HPDE6-E6E7 (cell line): ENCODE measurements at regions not wholly inside any gene's neighbourhood (a gene's known extent, or its start where the extent isn't known, plus 50 kb on each side); places are given as distances from the start of the nearest gene placed in this dataset.
A peak's percentile ranks its signal among the peaks of the same experiment; 100 is the strongest.

Experiments
- DNase-seq: peaks from one replicate; pipeline ENCODE4 v3.0.0; 2011; ENCODE audit warnings: missing footprints; ENCODE audit errors: extremely low spot score

DNA sequence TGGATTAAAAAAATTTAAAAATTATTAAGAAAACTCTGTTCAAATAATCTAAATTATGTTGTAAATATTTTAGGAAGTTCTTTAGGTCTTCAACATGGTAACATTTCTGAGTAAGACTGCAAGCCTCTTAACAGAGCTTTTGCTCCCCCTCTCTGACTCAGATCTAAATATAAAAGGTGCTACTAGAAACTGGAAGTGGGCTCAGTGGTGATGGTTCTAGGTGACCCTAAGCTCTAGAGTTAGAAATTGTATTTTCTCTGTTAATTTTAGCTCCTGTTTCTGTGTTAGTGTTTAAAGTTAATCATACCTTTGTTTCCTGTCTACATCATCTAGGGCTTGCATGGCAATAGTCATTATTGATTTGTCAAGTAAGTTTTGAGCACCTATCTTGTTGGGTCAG is 159.9 kb upstream of the MEIS2 start:
- no peak for DNase-seq

DNA sequence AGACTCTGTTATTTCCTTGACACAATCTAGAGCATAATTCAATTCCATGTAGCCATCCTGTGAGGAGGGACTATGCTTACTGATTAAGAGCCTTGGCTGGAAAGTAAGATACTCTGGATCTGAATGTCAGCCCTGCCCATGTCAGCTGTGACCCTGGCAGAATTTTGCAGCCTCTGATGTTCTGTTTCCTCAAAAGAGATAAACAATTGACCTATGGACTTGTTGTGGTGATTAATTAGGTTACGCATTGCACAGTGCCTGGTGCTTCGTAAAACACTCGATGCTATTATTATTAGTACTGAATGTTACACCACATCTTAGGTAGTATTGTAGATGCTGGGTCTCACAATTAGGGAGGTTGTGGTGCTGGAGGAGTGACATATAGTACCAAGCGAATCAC is 161.3 kb upstream of the MEIS2 start:
- DNase-seq, result no peak

DNA sequence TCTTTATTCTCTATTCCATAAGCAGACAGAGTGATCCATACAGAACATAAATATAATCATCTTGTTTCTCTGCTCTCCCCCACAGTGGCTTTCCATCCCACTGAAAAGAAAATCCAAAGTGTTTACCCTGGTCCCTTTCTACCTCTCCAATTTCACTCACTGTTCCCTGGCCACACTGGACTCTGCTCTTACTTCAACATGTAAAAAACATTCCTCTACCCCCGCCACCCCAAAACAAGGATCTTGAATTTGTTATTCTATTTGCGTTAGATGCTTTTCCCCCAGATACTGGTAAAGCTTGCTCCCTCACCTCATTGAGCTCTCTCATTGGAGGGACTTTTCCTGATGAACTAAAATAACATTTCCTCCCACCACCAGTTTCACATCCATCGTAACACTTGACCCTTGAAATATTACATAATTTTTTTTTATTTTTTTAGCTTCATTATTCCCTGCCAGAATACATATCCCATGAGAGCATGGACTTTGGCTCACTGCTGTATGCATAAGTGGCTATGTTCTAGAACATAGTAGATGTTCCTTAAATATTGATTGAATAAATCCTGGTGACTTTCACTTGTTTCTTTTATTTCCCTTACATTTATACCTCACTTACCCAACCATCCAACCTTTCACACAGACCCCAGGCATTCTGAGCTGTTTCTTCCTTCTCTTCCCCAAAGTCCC is 162.7 kb upstream of the MEIS2 start:
- DNase-seq, result no peak

DNA sequence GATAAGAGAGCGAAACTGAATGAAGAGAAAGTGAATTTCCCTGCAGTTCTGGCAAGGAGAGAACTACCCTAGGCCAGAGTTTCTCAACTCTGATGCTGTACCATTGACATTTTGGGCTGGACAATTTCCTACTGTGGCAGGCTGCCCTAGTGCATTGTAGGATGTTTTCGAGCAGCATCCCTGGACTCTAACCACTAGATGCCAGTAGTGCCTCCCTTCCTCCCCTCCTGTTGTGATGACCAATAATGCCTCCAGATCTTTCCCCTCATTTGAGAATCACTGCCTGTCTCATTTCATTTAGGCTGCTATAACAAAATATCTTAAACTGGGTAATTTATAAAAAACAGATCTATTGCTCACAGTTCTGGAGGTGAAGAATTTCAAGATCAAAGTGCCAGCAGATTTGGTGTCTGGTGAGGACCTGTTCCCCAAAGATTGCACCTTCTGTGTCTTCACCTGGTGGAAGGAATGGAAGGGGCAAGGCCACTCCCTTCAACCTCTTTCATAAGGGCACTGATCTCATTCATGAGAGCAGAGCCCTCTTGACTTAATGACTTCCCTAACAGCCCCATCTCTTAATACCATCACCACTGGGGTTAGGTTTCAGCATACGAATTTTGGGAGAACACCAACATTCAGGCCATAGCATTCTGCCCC is 188.9 kb upstream of the MEIS2 start:
- peak; percentile 1 for DNase-seq

DNA sequence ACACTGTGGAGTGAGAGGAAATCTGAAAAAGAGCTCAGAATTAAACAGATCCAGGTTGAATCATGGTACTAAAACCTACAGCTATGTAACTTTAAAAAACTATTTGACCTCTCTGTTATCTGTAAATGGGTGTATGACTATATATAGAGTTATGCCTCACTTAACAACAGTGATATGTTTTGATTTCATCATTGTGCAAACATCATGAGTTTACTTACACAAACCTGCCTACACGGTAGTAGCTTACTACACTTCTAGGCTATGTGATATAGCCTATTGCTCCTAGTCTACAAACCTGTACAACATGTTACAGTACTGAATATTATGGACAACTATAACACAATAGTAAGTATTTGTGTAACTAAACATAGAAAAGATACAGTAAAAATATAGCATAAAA is 191.6 kb upstream of the MEIS2 start:
- no peak for DNase-seq

DNA sequence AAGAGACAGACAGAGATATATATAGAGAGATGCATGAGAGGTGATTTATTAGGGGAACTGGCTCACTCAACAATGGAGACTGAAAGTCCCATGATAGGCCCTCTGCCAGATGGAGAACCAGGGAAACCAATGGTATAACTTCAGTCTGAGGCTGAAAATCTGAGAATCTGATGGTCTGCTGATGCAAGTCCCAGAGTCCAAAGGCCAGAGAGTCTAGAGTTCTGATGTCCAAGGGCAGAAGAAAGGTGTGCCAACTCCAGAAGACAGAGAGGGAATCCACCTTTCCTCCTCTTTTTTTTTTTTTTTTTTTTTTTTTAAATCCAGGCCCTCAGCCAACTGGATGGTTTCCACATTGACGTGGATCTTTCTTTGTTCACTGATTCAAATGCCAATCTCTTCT is 197.9 kb upstream of the MEIS2 start:
- DNase-seq, result no peak

DNA sequence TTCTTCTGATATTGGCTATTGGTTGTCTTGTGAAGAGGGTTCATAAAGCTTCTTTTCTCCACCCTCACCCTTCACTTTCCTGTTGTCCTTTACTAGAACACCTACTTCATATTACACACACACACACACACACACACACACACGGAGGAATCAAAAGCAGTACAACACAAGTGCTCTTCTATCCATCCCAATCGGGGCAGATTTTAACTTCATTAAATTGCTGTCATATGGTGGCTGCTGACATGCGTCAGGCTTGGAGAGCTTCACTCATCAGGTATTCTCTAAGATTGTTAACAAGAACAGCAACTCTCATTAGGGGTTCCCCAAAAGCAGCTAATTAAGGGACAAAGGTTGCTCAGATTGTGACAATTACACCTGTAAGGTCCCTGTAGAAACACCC is 239.1 kb upstream of the MEIS2 start:
- no peak for DNase-seq

DNA sequence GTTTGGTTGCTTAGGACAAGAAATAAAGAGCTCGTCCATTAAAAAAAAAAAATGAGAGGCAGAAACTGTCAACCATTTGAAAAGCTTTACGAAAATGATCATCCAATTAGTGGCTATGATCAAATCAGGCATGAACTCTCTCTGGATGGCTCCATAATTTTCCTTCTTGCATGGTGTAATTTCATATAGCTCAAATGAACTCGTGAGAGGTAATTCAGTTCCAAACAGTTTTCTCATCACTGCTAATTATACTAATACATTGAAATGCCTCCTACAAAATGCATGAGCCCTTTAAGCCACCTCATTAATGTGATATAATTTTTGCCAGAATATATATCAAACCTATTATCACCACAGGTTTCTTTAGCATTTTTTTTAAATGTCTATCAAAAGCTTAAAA is 239.5 kb upstream of the MEIS2 start:
- DNase-seq, result no peak

DNA sequence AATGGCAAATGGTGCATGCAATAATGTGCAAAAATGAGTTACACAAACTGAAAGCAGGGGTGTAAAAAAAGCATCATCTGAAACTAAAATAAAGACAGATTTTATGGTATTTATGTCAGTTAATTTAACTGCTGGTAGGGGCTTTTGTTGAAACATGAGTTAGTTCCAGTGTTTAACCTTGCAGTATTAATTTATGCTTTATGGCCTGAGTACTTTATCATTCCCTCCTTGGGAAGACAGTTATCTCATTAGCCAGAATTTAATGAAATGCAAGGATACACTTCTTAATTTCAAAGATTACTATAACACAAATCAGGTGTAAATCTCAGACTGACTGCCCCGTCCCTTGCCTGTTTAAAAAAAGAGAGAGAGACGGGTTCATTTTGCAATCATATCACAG is 240.1 kb upstream of the MEIS2 start:
- DNase-seq, result no peak

DNA sequence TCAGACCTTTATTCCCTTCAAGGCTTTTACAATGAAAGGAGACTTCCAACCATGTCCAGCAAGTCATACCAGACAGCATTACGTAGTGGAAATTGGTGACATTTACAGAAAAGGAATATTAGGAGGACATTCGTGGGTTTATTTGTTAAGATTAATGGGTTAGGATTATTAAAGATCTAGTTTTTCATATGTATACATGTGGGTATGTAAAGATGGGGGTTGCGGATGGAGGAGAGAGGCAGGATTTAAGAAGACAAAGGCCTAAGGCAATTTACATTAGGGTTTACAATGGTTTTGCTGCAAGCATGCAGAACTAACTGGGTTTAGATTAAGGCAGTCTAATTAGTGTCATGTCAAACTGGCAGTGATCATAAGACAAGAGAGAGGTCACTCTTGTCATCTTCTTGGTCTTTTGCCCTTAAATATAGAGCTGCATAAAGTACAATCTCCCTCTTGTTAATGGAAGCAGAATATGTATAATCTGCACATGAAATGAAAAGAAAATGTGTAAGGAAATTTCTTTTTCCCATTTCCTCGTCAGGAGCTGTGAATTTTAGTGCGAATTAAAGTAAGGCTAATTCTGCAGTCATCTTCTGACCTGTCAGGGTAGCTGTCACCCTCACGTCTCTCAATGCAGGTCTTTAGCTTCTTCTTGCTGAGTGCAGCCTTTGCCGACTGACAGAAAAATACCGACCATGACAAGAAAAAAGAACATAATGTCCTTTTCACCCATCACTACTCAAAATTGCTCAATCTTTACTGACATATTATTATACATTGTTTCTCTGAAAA is 258.9 kb upstream of the MEIS2 start:
- no peak for DNase-seq

DNA sequence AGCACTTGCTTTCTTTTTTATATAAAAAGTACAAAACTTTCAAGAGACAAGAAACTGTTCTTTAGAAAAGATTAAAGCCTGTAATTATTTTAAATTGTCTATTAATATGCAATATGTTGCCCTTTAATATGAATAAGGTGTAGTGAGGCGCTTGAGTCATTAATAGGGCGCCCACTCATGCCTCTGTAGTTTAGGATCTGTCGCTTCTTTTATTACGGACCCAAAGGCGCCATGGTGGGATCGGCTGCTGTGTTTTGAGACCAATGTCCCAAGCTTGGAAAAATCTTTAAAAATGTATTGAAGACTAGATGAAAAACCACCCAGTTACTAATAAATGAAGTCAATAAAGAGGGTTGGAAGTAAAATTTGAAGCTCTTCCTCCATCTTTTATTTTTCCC is 259.5 kb upstream of the MEIS2 start:
- no peak for DNase-seq

DNA sequence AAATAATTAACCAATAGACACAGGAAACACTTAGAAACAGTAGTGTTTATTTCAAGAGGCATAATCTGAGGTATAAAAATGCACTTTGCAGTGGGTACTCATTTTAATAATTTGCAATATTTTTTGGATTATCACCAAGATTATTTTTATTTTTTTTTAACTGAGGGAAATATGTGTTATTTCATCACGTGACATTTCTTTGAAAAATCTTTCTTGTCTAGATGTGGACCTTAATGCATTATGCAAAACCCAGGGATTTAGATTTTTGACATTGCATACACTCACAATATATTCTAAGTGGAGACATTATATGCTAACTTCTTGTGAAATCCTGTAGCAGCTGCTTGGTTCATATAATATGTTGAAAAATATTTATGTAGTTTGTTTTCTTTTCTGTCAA is 260.4 kb upstream of the MEIS2 start:
- no peak for DNase-seq

DNA sequence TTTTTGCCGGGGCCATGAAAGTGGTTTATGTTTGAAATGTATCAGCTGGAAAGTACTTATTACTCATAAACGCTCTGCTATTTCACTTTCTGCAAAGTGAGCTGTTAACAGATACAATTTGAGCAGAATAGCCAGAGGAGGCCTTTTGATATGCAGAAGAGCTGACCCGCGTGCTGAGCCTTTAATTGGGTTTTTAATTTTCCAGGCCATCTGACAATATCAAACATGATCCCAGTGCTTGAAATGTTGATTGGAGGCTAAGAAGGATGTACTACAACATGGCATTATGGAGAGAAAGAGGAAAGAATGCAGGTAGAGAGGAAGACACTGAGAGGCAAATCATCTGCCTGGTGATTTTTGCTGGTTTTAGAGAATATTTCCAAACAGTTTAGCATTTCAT is 261.3 kb upstream of the MEIS2 start:
- no peak for DNase-seq

DNA sequence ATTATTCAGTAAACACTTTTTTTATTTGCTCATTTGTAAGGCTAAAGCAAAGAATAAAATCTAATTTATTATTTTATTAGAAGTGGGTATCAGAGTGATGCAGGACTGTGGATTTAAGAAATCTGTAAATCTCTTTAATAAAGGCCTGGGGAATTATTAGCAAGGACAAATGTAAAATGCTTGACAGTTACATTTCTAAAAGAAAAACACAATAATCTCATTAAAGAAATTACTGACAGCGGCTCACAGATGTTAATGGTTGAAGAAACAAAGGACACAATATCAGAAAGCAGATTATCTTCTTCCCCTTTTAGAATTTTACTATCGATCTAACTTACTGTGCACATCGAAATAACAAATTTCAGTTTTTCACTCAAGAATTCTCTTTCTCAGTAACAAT is 262.1 kb upstream of the MEIS2 start:
- no peak for DNase-seq

DNA sequence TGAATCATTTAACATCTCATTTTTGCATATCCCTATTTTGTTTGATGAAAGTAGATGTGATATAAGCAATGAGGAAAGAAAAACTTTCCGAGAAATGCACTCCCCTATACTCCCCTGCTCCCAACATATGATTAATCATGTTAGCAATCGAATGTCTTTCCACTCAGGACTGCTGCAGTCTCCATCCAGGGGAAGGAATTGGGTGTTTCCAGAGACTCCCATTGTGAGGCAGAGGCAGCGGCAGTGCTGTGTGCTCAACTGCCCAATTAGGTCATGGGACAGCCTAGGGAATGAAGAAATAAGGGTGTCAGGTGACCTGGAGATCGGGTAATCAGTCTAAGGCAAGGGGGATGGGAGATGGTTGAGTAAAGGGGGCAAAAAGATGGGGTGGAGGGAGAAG is 268.6 kb upstream of the MEIS2 start:
- DNase-seq, result no peak

DNA sequence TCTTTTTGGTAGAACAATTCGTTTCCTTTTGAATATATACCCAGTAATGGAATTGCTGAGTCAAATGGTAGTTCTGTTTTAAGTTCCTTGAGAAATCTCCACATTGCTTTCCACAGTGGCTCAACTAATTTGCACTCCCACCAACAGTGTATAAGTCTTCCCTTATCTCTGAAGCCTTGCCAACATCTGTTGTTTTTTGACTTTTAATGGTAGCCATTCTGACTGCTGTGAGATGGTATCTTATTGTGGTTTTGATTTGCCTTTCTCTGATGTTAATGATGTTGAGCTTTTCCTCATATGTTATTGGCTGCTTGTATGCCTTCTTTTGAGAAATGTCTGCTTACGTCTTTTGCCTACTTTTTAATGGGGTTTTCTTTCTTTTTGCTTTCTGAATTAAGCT is 270.6 kb upstream of the MEIS2 start:
- no peak for DNase-seq

DNA sequence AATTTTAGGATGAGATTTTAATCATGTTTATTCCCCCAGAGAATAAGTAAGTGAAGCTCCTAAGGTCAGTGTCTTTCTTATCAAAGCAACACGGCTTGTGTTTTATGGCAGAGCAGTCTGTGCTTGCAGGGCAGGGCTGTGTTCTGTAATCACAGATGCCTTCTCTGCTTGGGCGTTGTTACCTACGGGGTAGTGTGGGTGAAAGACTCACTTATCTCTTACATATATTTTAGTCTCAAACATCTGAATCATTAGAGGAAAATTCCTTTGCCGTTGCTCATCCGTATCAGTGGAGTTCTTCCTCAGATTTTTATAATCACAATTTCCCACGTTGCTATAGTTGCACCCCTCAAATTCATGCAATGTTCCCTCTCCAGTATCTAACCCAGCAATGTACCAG is 271.7 kb upstream of the MEIS2 start:
- no peak for DNase-seq

DNA sequence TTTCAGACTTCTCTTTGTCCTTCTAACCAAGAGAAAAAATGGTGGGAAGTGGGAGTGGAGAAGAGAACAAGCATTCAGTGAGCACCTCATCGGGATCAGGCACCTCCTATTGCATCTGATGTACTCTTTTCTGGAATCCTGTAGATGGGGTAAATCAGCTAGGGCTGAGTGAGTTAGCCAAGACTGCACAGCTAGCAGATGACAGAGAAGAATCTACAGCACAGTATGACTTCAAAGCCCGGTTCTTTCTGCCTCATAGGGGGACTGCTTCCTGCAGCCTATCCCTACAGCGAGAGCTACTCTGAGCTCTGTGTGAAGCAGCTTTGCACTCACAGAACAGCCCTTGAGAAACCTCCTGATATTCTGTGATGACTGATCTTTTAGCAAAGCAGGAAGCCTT is 275.2 kb upstream of the MEIS2 start:
- no peak for DNase-seq

DNA sequence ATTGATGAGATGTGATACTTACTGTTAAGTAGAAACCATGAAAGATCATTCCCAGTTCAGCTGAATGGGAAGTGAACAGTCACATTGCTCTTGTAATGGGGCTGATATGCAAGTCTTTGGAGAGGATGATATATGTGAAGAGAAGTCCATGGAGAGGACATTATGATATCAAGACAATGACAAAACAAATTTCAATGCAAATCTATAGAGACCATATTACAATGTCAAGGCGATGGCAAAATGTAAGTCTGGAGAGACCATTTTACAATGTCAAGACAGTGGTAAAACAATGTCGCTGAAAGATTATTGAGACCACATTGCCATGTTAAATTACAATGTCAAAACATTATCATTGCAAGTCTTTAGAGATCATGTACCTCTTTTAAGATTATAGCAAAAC is 277.1 kb upstream of the MEIS2 start:
- DNase-seq, result no peak

DNA sequence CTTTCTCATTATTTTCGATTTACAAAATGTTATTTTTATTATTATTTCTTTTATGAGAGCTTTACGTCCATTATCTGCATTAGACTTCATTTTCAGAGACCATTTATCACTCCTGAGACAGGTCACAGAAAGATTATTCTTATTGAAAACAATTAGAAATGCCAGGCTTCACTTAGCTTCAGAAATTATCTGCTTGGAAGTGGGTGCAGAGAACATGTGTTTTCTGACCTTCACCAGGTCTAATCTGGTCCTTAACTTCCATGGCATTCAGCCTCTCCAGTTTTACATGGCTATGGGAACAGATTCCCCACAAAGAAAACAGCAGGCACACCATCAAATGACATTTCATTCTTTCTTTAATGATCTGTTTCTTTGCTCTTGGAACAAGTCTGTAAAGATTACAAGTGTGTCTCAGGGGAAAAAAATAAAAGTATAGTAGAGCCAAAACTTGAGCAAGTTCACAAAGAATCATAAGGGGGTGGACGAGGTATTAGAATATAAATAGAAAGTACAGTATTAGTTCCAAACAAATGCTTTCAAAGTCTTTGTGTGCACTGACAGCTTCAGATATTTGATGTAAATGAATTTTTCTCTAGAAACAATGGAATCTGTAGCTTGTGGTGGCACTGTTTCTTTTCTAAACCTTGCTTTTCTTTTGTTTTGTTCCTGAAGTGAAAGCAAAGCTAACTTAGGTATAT is 294.2 kb upstream of the MEIS2 start:
- no peak for DNase-seq

DNA sequence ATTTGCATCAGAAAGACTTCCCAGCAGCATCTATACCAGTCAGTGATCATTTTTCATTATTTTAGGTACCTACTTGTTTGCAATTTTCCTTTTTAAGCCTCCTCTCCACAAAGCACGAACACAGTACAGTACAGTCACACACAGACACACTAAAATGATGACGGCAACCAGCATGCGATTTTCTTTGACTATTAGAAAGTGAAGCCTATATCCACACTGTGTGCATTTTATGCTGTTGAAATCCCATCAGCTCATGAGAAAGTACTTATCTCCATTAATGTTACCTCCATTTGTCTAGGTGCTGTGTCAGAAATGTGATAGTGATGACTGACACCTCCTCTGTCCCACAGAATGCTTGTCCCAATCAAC is 294.7 kb upstream of the MEIS2 start:
- no peak for DNase-seq

DNA sequence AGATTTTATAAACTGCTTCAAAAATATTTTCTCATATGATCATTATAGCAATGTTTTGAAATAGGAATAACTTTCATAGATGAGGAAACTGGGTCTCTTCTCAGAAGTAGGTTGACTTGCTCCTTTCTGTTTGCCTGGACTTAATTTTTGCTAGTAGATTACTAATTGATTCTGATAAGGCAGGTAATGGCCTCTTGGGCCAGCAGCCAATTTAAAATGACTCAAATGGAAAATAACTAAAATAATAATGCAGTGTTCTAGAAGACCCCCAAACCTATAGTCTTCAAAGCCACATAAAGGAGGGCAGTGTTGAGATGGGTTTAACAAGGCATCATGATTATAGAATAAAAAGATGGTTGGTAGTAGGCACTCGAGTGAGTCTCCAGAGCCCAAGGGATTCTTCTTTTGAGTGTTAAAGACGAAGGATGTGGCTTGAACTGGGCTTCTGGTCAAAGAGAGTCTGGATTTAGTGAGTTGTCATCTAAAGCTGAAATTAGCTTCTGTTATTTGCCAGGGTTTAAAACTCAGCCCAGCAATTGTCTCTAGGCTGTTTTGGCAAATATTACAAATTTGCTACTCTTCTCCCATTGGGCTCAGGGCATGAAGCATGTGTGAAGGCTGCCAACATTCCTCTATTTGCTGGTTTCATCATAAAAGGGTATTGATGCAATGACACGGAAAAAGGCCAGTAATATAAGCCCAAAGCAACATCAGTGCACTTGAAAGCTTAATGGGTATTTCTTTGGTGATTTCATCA is 297.1 kb upstream of the MEIS2 start:
- no peak for DNase-seq
